Tibial nerve (tissue), 4 donors: ENCODE measurements at regions not wholly inside any gene's neighbourhood (a gene's known extent, or its start where the extent isn't known, plus 50 kb on each side); places are given as distances from the start of the nearest gene placed in this dataset.

Experiments used
- EP300 ChIP-seq, 2 donors: sonication (generic); formaldehyde crosslinking; IDR thresholded peaks; one replicate each; pipeline ENCODE4 v1.6.1; 2017; ENCODE audit warnings: antibody characterized with exemption in 2 of 2, mild to moderate bottlenecking in 1 of 2
- POLR2A ChIP-seq, 2 donors: fragments of 450-650 bp; IDR thresholded peaks; one replicate each; pipeline ENCODE4 v1.6.1; 2017; ENCODE audit warnings: antibody characterized with exemption in 2 of 2, mild to moderate bottlenecking in 2 of 2, moderate library complexity in 2 of 2
- TF ChIP-seq, protein P1 (sequence below), 5 experiments: fragments of 200-600 bp in 3 of 5; fragments of 450-650 bp in 2 of 5; sonication (generic) in 3 of 5; IDR thresholded peaks; one replicate each; pipeline ENCODE4 v1.5.1; 2016 to 2019; ENCODE audit warnings: antibody characterized with exemption in 5 of 5, mild to moderate bottlenecking in 3 of 5, moderate library complexity in 2 of 5

- TF ChIP-seq EP300 (IDR thresholded peaks at IDR 0.05) (no peak), POLR2A (IDR thresholded peaks at IDR 0.05) (no peak)
- TF ChIP-seq, protein P1, sequence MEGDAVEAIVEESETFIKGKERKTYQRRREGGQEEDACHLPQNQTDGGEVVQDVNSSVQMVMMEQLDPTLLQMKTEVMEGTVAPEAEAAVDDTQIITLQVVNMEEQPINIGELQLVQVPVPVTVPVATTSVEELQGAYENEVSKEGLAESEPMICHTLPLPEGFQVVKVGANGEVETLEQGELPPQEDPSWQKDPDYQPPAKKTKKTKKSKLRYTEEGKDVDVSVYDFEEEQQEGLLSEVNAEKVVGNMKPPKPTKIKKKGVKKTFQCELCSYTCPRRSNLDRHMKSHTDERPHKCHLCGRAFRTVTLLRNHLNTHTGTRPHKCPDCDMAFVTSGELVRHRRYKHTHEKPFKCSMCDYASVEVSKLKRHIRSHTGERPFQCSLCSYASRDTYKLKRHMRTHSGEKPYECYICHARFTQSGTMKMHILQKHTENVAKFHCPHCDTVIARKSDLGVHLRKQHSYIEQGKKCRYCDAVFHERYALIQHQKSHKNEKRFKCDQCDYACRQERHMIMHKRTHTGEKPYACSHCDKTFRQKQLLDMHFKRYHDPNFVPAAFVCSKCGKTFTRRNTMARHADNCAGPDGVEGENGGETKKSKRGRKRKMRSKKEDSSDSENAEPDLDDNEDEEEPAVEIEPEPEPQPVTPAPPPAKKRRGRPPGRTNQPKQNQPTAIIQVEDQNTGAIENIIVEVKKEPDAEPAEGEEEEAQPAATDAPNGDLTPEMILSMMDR (IDR thresholded peaks at IDR 0.05) = no peak
Observed at GRCh38 chr18:24536834-24537233, 76.4 kb downstream of the HRH4 start.
